OCI-LY1 (cell line): ENCODE measurements at regions not wholly inside any gene's neighbourhood (a gene's known extent, or its start where the extent isn't known, plus 50 kb on each side); places are given as distances from the start of the nearest gene placed in this dataset.
A peak's percentile ranks its signal among the peaks of the same experiment; 100 is the strongest.

Source experiments
- H2AFZ ChIP-seq: fragments of 200-600 bp; sonication (generic), shearing (Covaris generic); 2 replicates; pipeline ENCODE4 v1.6.0; 2014; ENCODE audit warnings: antibody characterized with exemption, mild to moderate bottlenecking, low read length
- H3F3A ChIP-seq: fragments of 200-600 bp; sonication (generic), shearing (Covaris generic); 2 replicates; pipeline ENCODE4 v1.6.0; 2014; ENCODE audit warnings: mild to moderate bottlenecking, antibody characterized with exemption, low read length, moderate library complexity; ENCODE audit not compliant: insufficient read depth
- H3K27ac ChIP-seq: fragments of 200-600 bp; sonication (generic); 2 replicates; pipeline ENCODE4 v1.5.1; 2014; ENCODE audit warnings: low read length, mixed run types, mild to moderate bottlenecking, low read depth; ENCODE audit not compliant: poor library complexity, severe bottlenecking
- H3K27me3 ChIP-seq: fragments of 200-600 bp; sonication (generic); 2 replicates; pipeline ENCODE4 v1.6.0; 2014; ENCODE audit warnings: antibody characterized with exemption, mild to moderate bottlenecking, low read length, moderate library complexity; ENCODE audit not compliant: insufficient read depth
- H3K36me3 ChIP-seq: fragments of 200-600 bp; sonication (generic); 2 replicates; pipeline ENCODE4 v1.6.1; 2014; ENCODE audit warnings: mild to moderate bottlenecking, antibody characterized with exemption, low read length, moderate library complexity, mixed read lengths; ENCODE audit not compliant: insufficient read depth
- H3K4me1 ChIP-seq: fragments of 200-600 bp; sonication (generic); 2 replicates; pipeline ENCODE4 v1.5.1; 2014; ENCODE audit warnings: mild to moderate bottlenecking, low read length, moderate library complexity; ENCODE audit not compliant: insufficient read depth, severe bottlenecking
- H3K4me2 ChIP-seq: fragments of 200-600 bp; sonication (generic), shearing (Covaris generic); 2 replicates; pipeline ENCODE4 v1.6.1; 2014; ENCODE audit warnings: low read length
- H3K4me3 ChIP-seq: fragments of 200-600 bp; sonication (generic); 2 replicates; pipeline ENCODE4 v1.5.1; 2014; ENCODE audit warnings: low read length, low read depth, mild to moderate bottlenecking, mixed read lengths; ENCODE audit not compliant: poor library complexity, severe bottlenecking
- H3K79me2 ChIP-seq: fragments of 200-600 bp; shearing (Covaris generic); 2 replicates; pipeline ENCODE4 v1.6.1; 2016; ENCODE audit warnings: mixed run types, low read length, mixed read lengths; ENCODE audit not compliant: insufficient read depth
- H3K9ac ChIP-seq: fragments of 200-600 bp; sonication (generic), shearing (Covaris generic); 2 replicates; pipeline ENCODE4 v1.6.1; 2014; ENCODE audit warnings: mild to moderate bottlenecking, low read length, mixed read lengths
- H3K9me2 ChIP-seq: fragments of 200-600 bp; sonication (generic), shearing (Covaris generic); 2 replicates; pipeline ENCODE4 v1.6.1; 2014; ENCODE audit warnings: low read depth, mild to moderate bottlenecking, low read length, mixed read lengths
- H3K9me3 ChIP-seq: fragments of 200-600 bp; shearing (Covaris generic); 2 replicates; pipeline ENCODE4 v1.6.1; 2014; ENCODE audit warnings: low read length, mixed read lengths
- H4K20me1 ChIP-seq: fragments of 200-600 bp; sonication (generic), shearing (Covaris generic); 2 replicates; pipeline ENCODE4 v1.6.0; 2016; ENCODE audit warnings: mild to moderate bottlenecking, low read length; ENCODE audit not compliant: insufficient read depth
- CTCF ChIP-seq: fragments of 200-600 bp; sonication (generic), shearing (Covaris generic); IDR thresholded peaks from 2 replicates; pipeline ENCODE4 v1.5.1; 2017; ENCODE audit warnings: mild to moderate bottlenecking, antibody characterized with exemption, low read length, moderate library complexity, mixed read lengths
- EZH2 ChIP-seq: fragments of 200-600 bp; sonication (generic), shearing (Covaris generic); IDR thresholded peaks from 2 replicates; pipeline ENCODE4 v1.8.0; 2017; ENCODE audit warnings: borderline replicate concordance, mixed run types, mild to moderate bottlenecking, antibody characterized with exemption, low read length, moderate library complexity, mixed read lengths

- Histone ChIP-seq H3K36me3 (no peaks in the 10 kb centered on the region), H3K27ac (no peak overlapping the region), H3K4me1 (no peaks in the 10 kb centered on the region), H4K20me1 (no peaks in the 10 kb centered on the region), H3K27me3 (no peaks in the 10 kb centered on the region), H3K4me2 (no peak overlapping the region), H3K4me3 (no peak overlapping the region), H3K9ac (no peak overlapping the region), H3K9me3 (no peaks in the 10 kb centered on the region), H3K9me2 (no peaks in the 10 kb centered on the region), H2AFZ (no peak overlapping the region), H3K79me2 (no peaks in the 10 kb centered on the region), H3F3A (no peaks in the 10 kb centered on the region)
- TF ChIP-seq EZH2 = no peak
- TF ChIP-seq CTCF = peak; percentile 39; the same call in 1 of the 2 replicates
Measured at GRCh38 chr4:189802884-189803283, 137.8 kb upstream of the FRG1 start.

DNA sequence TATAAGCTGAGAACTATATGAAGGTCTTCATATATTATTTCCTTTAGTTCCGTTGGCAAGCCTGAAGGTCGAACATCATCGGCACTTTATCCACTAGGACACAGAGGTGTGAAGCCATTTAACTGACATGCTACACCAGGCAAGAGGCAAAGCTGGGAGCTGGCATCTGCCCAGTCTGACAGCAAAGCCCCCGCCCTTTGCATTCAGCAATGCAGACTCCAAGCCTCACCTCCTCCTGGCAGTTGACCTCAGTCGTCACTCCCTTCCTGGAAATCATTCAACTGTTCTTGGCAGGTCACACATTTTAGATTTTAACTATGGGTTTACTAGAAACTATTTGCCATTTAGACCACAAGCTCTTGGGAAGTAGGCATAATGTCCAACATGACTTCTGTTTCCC lies 135.8 kb upstream of the FRG1 start:
- no peak overlapping the region for H3K4me3 ChIP-seq
- no peaks in the 10 kb centered on the region for H3K9me3 ChIP-seq
- H3F3A ChIP-seq = no peaks in the 10 kb centered on the region
- H3K4me2 ChIP-seq = no peak overlapping the region
- H3K36me3 ChIP-seq = no peaks in the 10 kb centered on the region
- no peaks in the 10 kb centered on the region for H3K27me3 ChIP-seq
- no peaks in the 10 kb centered on the region for H3K4me1 ChIP-seq
- no peak for TF ChIP-seq CTCF
- no peak for TF ChIP-seq EZH2
- no peaks in the 10 kb centered on the region for H3K9me2 ChIP-seq
- no peak overlapping the region for H3K27ac ChIP-seq
- no peak overlapping the region for H3K9ac ChIP-seq
- H3K79me2 ChIP-seq = no peaks in the 10 kb centered on the region
- H4K20me1 ChIP-seq = no peaks in the 10 kb centered on the region
- H2AFZ ChIP-seq = no peak overlapping the region

GRCh38 chr4:189806506-189806905 lies 134.2 kb upstream of the FRG1 start:
- Histone ChIP-seq H3K9ac (no peak overlapping the region), H3K36me3 (no peaks in the 10 kb centered on the region), H3K9me3 (no peaks in the 10 kb centered on the region), H3K4me1 (no peaks in the 10 kb centered on the region), H3F3A (no peaks in the 10 kb centered on the region), H3K27ac (no peak overlapping the region), H2AFZ (no peak overlapping the region), H3K9me2 (no peaks in the 10 kb centered on the region), H4K20me1 (no peaks in the 10 kb centered on the region), H3K79me2 (no peaks in the 10 kb centered on the region), H3K4me2 (no peak overlapping the region), H3K4me3 (no peak overlapping the region), H3K27me3 (no peaks in the 10 kb centered on the region)
- TF ChIP-seq EZH2 = no peak
- no peak for TF ChIP-seq CTCF
